ENCODE measurements at regions not wholly inside any gene's neighbourhood (a gene's known extent, or its start where the extent isn't known, plus 50 kb on each side); places are given as distances from the start of the nearest gene placed in this dataset.

GRCh38 chr9:108512426-108513173 lies 343.2 kb downstream of the ACTL7B start:
- TF ChIP-seq CTCF (IDR thresholded peaks at IDR 0.05) (no peak), POLR2A (IDR thresholded peaks at IDR 0.05) (no peak)
- 64% methylated on average over 5 of the region's 5 CpGs for WGBS (ENCODE audit: insufficient coverage, low coverage, low lambda C conversion rate, missing lambda C conversion rate)
- DNase-seq (no peak), ATAC-seq (no peak)
- intact Hi-C loops (cut with DNase I) = no loop called here
- Histone ChIP-seq H3K36me3 (no peaks in the 10 kb centered on the region), H3K4me1 (no peaks in the 10 kb centered on the region), H3K9me3 (no peaks in the 10 kb centered on the region), H3K27me3 (no peaks in the 10 kb centered on the region), H3K4me3 (no peak overlapping the region), H3K27ac (no peak overlapping the region)

- no peaks in the 10 kb centered on the region for H3K9me3 ChIP-seq
- no peak overlapping the region for H3K27ac ChIP-seq
- H3K27me3 ChIP-seq = no peaks in the 10 kb centered on the region
- intact Hi-C loops (cut with DNase I) = no loop called here
- DNase-seq = no peak
- H3K4me1 ChIP-seq = no peaks in the 10 kb centered on the region
- no peaks in the 10 kb centered on the region for H3K36me3 ChIP-seq
- no peak overlapping the region for H3K4me3 ChIP-seq
- no peak for ATAC-seq
- TF ChIP-seq CTCF (IDR thresholded peaks at IDR 0.05) (no peak), POLR2A (IDR thresholded peaks at IDR 0.05) (no peak)
- WGBS (ENCODE audit: insufficient coverage, low coverage, low lambda C conversion rate, missing lambda C conversion rate) = 73% methylated on average over 4 of the region's 5 CpGs
Observed at GRCh38 chr9:108511307-108511706, 344.5 kb downstream of the ACTL7B start.

- ATAC-seq = no peak
- H3K4me1 ChIP-seq = no peaks in the 10 kb centered on the region
- no peak for DNase-seq
- H3K4me3 ChIP-seq = no peak overlapping the region
- H3K36me3 ChIP-seq = no peaks in the 10 kb centered on the region
- intact Hi-C loops (cut with DNase I) = no loop called here
- TF ChIP-seq CTCF (IDR thresholded peaks at IDR 0.05) = no peak
- TF ChIP-seq POLR2A (IDR thresholded peaks at IDR 0.05) = no peak
- WGBS (ENCODE audit: insufficient coverage, low coverage, low lambda C conversion rate, missing lambda C conversion rate) = 79% methylated on average over 4 of the region's 4 CpGs
- no peaks in the 10 kb centered on the region for H3K9me3 ChIP-seq
- no peaks in the 10 kb centered on the region for H3K27me3 ChIP-seq
- no peak overlapping the region for H3K27ac ChIP-seq
Observed at GRCh38 chr9:108496846-108497245, 358.9 kb downstream of the ACTL7B start.

- H3K9me3 ChIP-seq = no peaks in the 10 kb centered on the region
- ATAC-seq (no peak), DNase-seq (no peak)
- H3K27ac ChIP-seq = no peak overlapping the region
- no peak overlapping the region for H3K4me3 ChIP-seq
- TF ChIP-seq CTCF (IDR thresholded peaks at IDR 0.05) (no peak), POLR2A (IDR thresholded peaks at IDR 0.05) (no peak)
- H3K36me3 ChIP-seq = no peaks in the 10 kb centered on the region
- WGBS (ENCODE audit: insufficient coverage, low coverage, low lambda C conversion rate, missing lambda C conversion rate) = 100% methylated on average over 1 of the region's 1 CpG
- intact Hi-C loops (cut with DNase I) = no loop called here
- no peaks in the 10 kb centered on the region for H3K4me1 ChIP-seq
- H3K27me3 ChIP-seq = no peaks in the 10 kb centered on the region
Observed at GRCh38 chr9:108489567-108489966, 366.2 kb downstream of the ACTL7B start.

Data from right lobe of liver (tissue), 6 donors.